ENCODE measurements at regions not wholly inside any gene's neighbourhood (a gene's known extent, or its start where the extent isn't known, plus 50 kb on each side); places are given as distances from the start of the nearest gene placed in this dataset.

- no peak overlapping the region for H3K4me3 ChIP-seq
- ChIA-PET CTCF (no interaction called here), POLR2A (no interaction called here)
- peaks cover 5% of the 10 kb centered on the region; the same call in 1 of the 3 replicates for H3K9me3 ChIP-seq
- H3K4me2 ChIP-seq: no peak overlapping the region
- no peak for FAIRE-seq
- H3K27ac ChIP-seq: no peak overlapping the region
- WGBS (ENCODE audit: missing lambda C conversion rate): 8% methylated on average over 4 of the region's 4 CpGs
- no peak for TF ChIP-seq PBX3 (IDR thresholded peaks at IDR 0.05)
- no peak for TF ChIP-seq HMGXB4 (CRISPR knock-in tag; IDR thresholded peaks at IDR 0.05; ENCODE audit: borderline replicate concordance)
- TF ChIP-seq RNF2 (IDR thresholded peaks at IDR 0.05; ENCODE audit: borderline replicate concordance, low read depth): no peak
- no peak for TF ChIP-seq MAZ (IDR thresholded peaks at IDR 0.05; ENCODE audit: borderline replicate concordance, low read depth, low read length)
- TF ChIP-seq EHF (CRISPR knock-in tag; IDR thresholded peaks at IDR 0.05): no peak
- TF ChIP-seq TFCP2L1 (CRISPR knock-in tag; IDR thresholded peaks at IDR 0.05): no peak
- TF ChIP-seq SREBF2 (IDR thresholded peaks at IDR 0.05): no peak
- no peak for TF ChIP-seq CHD4 (IDR thresholded peaks at IDR 0.05; ENCODE audit: borderline replicate concordance)
- TF ChIP-seq PHF8 (IDR thresholded peaks at IDR 0.05; ENCODE audit: borderline replicate concordance, low read depth): no peak
- no peak for TF ChIP-seq EHMT2 (IDR thresholded peaks at IDR 0.05; ENCODE audit: low read depth)
- no peak for TF ChIP-seq SMC3 (IDR thresholded peaks at IDR 0.05)
- no peak for TF ChIP-seq POLR2AphosphoS2 (conservative IDR thresholded peaks at IDR 0.05; ENCODE audit: low read length)
- no peak for TF ChIP-seq FOSB (CRISPR knock-in tag; IDR thresholded peaks at IDR 0.05)
- no peak for TF ChIP-seq HEYL (CRISPR knock-in tag; IDR thresholded peaks at IDR 0.05)
- TF ChIP-seq BCL3 (IDR thresholded peaks at IDR 0.05): no peak
- TF ChIP-seq GATA3 (IDR thresholded peaks at IDR 0.05; ENCODE audit: borderline replicate concordance): no peak
- ATAC-seq: no peak
- no peak for DNase-seq (ENCODE audit: low read depth in 1 of 2, low spot score in 1 of 2)
- H3K4me1 ChIP-seq: no peaks in the 10 kb centered on the region
These were observed 794.8 kb upstream of the SEL1L start for GRCh38 chr14:82328442-82328841.

GRCh38 chr14:82341261-82341810 lies 807.7 kb upstream of the SEL1L start:
- 21% methylated on average over 2 of the region's 2 CpGs for WGBS (ENCODE audit: missing lambda C conversion rate)
- ChIA-PET CTCF (interaction anchor here (0.6 kb wide), 1 partner anchor 112 kb away, joined by 3 read pairs; no protein-coding TSS in a partner anchor), POLR2A (no interaction called here)
- no peak for FAIRE-seq
- no peak overlapping the region for H3K27ac ChIP-seq
- DNase-seq (ENCODE audit: low read depth in 1 of 2, low spot score in 1 of 2): no peak
- H3K4me2 ChIP-seq: no peak overlapping the region
- ATAC-seq: no peak
- H3K4me1 ChIP-seq: no peaks in the 10 kb centered on the region
- no peak overlapping the region for H3K4me3 ChIP-seq
- H3K9me3 ChIP-seq: no peaks in the 10 kb centered on the region
- TF ChIP-seq EHMT2 (IDR thresholded peaks at IDR 0.05; ENCODE audit: low read depth) (no peak), ZFP36 (IDR thresholded peaks at IDR 0.05; ENCODE audit: borderline replicate concordance, partially characterized antibody) (no peak), REST (IDR thresholded peaks at IDR 0.05) (no peak), MAZ (IDR thresholded peaks at IDR 0.05; ENCODE audit: borderline replicate concordance, low read depth, low read length) (no peak), BCL3 (IDR thresholded peaks at IDR 0.05) (no peak), HOXA7 (CRISPR knock-in tag; IDR thresholded peaks at IDR 0.05) (no peak), RAD21 (conservative IDR thresholded peaks at IDR 0.05 in 1 of 2, IDR thresholded peaks at IDR 0.05 in 1 of 2) (no peak), NPAS2 (CRISPR knock-in tag; IDR thresholded peaks at IDR 0.05; ENCODE audit: borderline replicate concordance) (no peak), FOSL2 (IDR thresholded peaks at IDR 0.05) (no peak), FOSL2 (CRISPR knock-in tag; IDR thresholded peaks at IDR 0.05) (no peak), RFX5 (IDR thresholded peaks at IDR 0.05) (no peak), EHF (CRISPR knock-in tag; IDR thresholded peaks at IDR 0.05) (no peak), FOSB (CRISPR knock-in tag; IDR thresholded peaks at IDR 0.05) (no peak), ATOH8 (CRISPR knock-in tag; IDR thresholded peaks at IDR 0.05; ENCODE audit: low read depth) (no peak), RNF2 (IDR thresholded peaks at IDR 0.05; ENCODE audit: borderline replicate concordance, low read depth) (no peak), HDAC2 (IDR thresholded peaks at IDR 0.05) (no peak), ESRRA (IDR thresholded peaks at IDR 0.05; ENCODE audit: borderline replicate concordance, low read length) (no peak)
